ENCODE measurements at regions not wholly inside any gene's neighbourhood (a gene's known extent, or its start where the extent isn't known, plus 50 kb on each side); places are given as distances from the start of the nearest gene placed in this dataset.

- Mint-ChIP-seq H3K27me3 (ENCODE audit: low read depth) (no peaks in the 10 kb centered on the region), H3K36me3 (peaks cover 11% of the 10 kb centered on the region), H3K27ac (no peak overlapping the region), H3K4me3 (no peak overlapping the region), H3K9me3 (peaks cover 21% of the 10 kb centered on the region), H3K4me1 (no peaks in the 10 kb centered on the region)
- ATAC-seq, result no peak
- POLR2A ChIA-PET, result no interaction called here
- no peak for DNase-seq (ENCODE audit: low spot score)
- TF ChIP-seq ATF3 (CRISPR knock-in tag; conservative IDR thresholded peaks at IDR 0.05), result no peak
- TF ChIP-seq ZNF425 (CRISPR knock-in tag; conservative IDR thresholded peaks at IDR 0.05), result no peak
- TF ChIP-seq ATF2 (CRISPR knock-in tag; IDR thresholded peaks at IDR 0.05; ENCODE audit: borderline replicate concordance, low read depth), result no peak
- TF ChIP-seq GTF2I (CRISPR knock-in tag; conservative IDR thresholded peaks at IDR 0.05), result no peak
- no peak for TF ChIP-seq CREM (CRISPR knock-in tag; IDR thresholded peaks at IDR 0.05)
- no peak for TF ChIP-seq CTCF (IDR thresholded peaks at IDR 0.05)
- no peak for TF ChIP-seq CDX4 (CRISPR knock-in tag; IDR thresholded peaks at IDR 0.05; ENCODE audit: borderline replicate concordance)
- TF ChIP-seq CBFB (CRISPR knock-in tag; IDR thresholded peaks at IDR 0.05; ENCODE audit: low read depth), result no peak
- CTCF ChIA-PET, result no interaction called here
These were observed 396.0 kb upstream of the RGPD4 start for GRCh38 chr2:107430596-107431266.

- Mint-ChIP-seq H3K9me3 (peaks cover 5% of the 10 kb centered on the region), H3K36me3 (no peaks in the 10 kb centered on the region), H3K4me3 (no peak overlapping the region), H3K27me3 (ENCODE audit: low read depth) (no peaks in the 10 kb centered on the region), H3K27ac (no peak overlapping the region), H3K4me1 (no peaks in the 10 kb centered on the region)
- ATAC-seq (no peak), DNase-seq (ENCODE audit: low spot score) (no peak)
- CTCF ChIA-PET, result no interaction called here
- POLR2A ChIA-PET, result no interaction called here
- TF ChIP-seq TEAD4 (CRISPR knock-in tag; IDR thresholded peaks at IDR 0.05) (no peak), ZNF317 (CRISPR knock-in tag; IDR thresholded peaks at IDR 0.05; ENCODE audit: borderline replicate concordance, low read depth) (no peak), CDX4 (CRISPR knock-in tag; IDR thresholded peaks at IDR 0.05; ENCODE audit: borderline replicate concordance) (no peak), GRHL2 (CRISPR knock-in tag; IDR thresholded peaks at IDR 0.05; ENCODE audit: insufficient replicate concordance, severe bottlenecking) (no peak), CBFB (CRISPR knock-in tag; IDR thresholded peaks at IDR 0.05; ENCODE audit: low read depth) (no peak), STAT6 (CRISPR knock-in tag; conservative IDR thresholded peaks at IDR 0.05; ENCODE audit: low read depth) (no peak), ZBTB43 (CRISPR knock-in tag; IDR thresholded peaks at IDR 0.05) (no peak), ARID4B (CRISPR knock-in tag; IDR thresholded peaks at IDR 0.05; ENCODE audit: borderline replicate concordance) (no peak), MLX (CRISPR knock-in tag; IDR thresholded peaks at IDR 0.05) (no peak), GABPB1 (CRISPR knock-in tag; IDR thresholded peaks at IDR 0.05) (no peak)
These were observed 390.4 kb upstream of the RGPD4 start for GRCh38 chr2:107436281-107436680.
